K562 (cell line): ENCODE measurements at regions not wholly inside any gene's neighbourhood (a gene's known extent, or its start where the extent isn't known, plus 50 kb on each side); places are given as distances from the start of the nearest gene placed in this dataset.

Experiments used
- ATAC-seq: fragments of 200-7000 bp; cut with Tn5 transposase; 3 replicates; pipeline ENCODE4 v1.9.1; 2020; ENCODE audit warnings: moderate library complexity
- BruUV-seq: library from RNA; stranded (reverse); fragments of 400-500 nt; replicated peaks from 2 replicates; lab custom pipeline; 2021; lab: Mats Ljungman, UMichigan
- CTCF ChIA-PET: fragments of 300-600 bp; formaldehyde crosslinking; extraction: SDS; loops from one replicate; lab custom pipeline; 2021; ENCODE audit warnings: low intra/inter-chr PET ratio; lab: Yijun Ruan, JAX
- POLR2A ChIA-PET: fragments of 300-600, 350-650 bp; sonication (Branson Sonifier 250); formaldehyde crosslinking; extraction: SDS; loops from one replicate; lab custom pipeline; 2021; ENCODE audit warnings: antibody characterized with exemption, inconsistent platforms; lab: Yijun Ruan, JAX
- DNase-seq, 4 experiments: peaks; one replicate each; pipeline versions ENCODE4 v3.0.0 to v3.0.0-alpha.2; 2011 to 2018; ENCODE audit warnings: low spot score in 3 of 4, mixed read lengths in 3 of 4; ENCODE audit errors: extremely low read depth in 1 of 4
- FAIRE-seq: peaks from 2 replicates; lab custom pipeline; 2011; peaks lifted over from hg19 to GRCh38; lab: Jason Lieb, UNC
- H2AFZ ChIP-seq: 2 replicates; pipeline ENCODE4 v1.6.0; 2011; ENCODE audit warnings: low read depth, low read length, control low read depth, inconsistent platforms
- H3K27ac ChIP-seq: fragments of 200-600 bp; 3 replicates; pipeline ENCODE4 v1.8.0; 2011; ENCODE audit warnings: low read depth, mild to moderate bottlenecking, control low read depth, inconsistent platforms, low read length, moderate library complexity, mixed read lengths; ENCODE audit errors: extremely low read depth
- H3K27me3 ChIP-seq, 2 experiments: fragments of 300-600 bp in 1 of 2; 2 replicates in 1 of 2; 3 replicates in 1 of 2; pipeline versions ENCODE4 v1.6.0 to v1.8.0; 2011; ENCODE audit warnings: inconsistent platforms in 2 of 2, low read length in 2 of 2, mild to moderate bottlenecking in 1 of 2, mixed read lengths in 1 of 2, moderate library complexity in 1 of 2; ENCODE audit not compliant: control insufficient read depth in 2 of 2, insufficient read depth in 2 of 2
- H3K36me3 ChIP-seq: fragments of 300-600 bp; 3 replicates; pipeline ENCODE4 v1.8.0; 2011; ENCODE audit warnings: mild to moderate bottlenecking, low read length, inconsistent platforms; ENCODE audit not compliant: control insufficient read depth, insufficient read depth
- H3K4me1 ChIP-seq, 2 experiments: fragments of 200-600 bp in 1 of 2; replicated peaks in 1 of 2; 2 replicates in 1 of 2; 3 replicates in 1 of 2; pipeline versions ENCODE4 v1.5.1 to v1.8.0; 2011; ENCODE audit warnings: inconsistent platforms in 2 of 2, low read length in 2 of 2, mild to moderate bottlenecking in 1 of 2, mixed read lengths in 1 of 2, moderate library complexity in 1 of 2; ENCODE audit not compliant: control insufficient read depth in 2 of 2, insufficient read depth in 2 of 2
- H3K4me2 ChIP-seq: 2 replicates; pipeline ENCODE4 v1.6.1; 2011; ENCODE audit warnings: low read length, control low read depth, inconsistent platforms, mixed read lengths; ENCODE audit not compliant: insufficient read depth
- H3K4me3 ChIP-seq: fragments of 200-600 bp; sonication (generic), shearing (Covaris generic); 2 replicates; pipeline ENCODE4 v1.5.1; 2016; ENCODE audit warnings: control low read depth, inconsistent platforms
- H3K79me2 ChIP-seq: fragments of 200-600 bp; 3 replicates; pipeline ENCODE4 v1.8.0; 2011; ENCODE audit warnings: low read length, inconsistent platforms; ENCODE audit not compliant: control insufficient read depth, insufficient read depth
- H3K9ac ChIP-seq, 2 experiments: 2 replicates each; pipeline versions ENCODE4 v1.6.0 to v1.6.1; 2011; ENCODE audit warnings: low read depth in 2 of 2, low read length in 2 of 2, control low read depth in 1 of 2, inconsistent platforms in 1 of 2, mild to moderate bottlenecking in 1 of 2, mixed read lengths in 1 of 2; ENCODE audit not compliant: insufficient read depth in 1 of 2
- H3K9me1 ChIP-seq: one replicate; pipeline ENCODE4 v1.6.0; 2011; ENCODE audit warnings: inconsistent platforms, mild to moderate bottlenecking, low read length, moderate library complexity; ENCODE audit not compliant: control insufficient read depth, insufficient read depth
- H3K9me3 ChIP-seq: replicated peaks from 2 replicates; pipeline ENCODE4 v1.5.1; 2011; ENCODE audit warnings: low read depth, low read length, inconsistent platforms; ENCODE audit not compliant: control insufficient read depth, insufficient read depth
- H4K20me1 ChIP-seq: replicated peaks from 2 replicates; pipeline ENCODE4 v1.6.1; 2011; ENCODE audit warnings: low read length, inconsistent platforms, mixed read lengths; ENCODE audit not compliant: control insufficient read depth, insufficient read depth
- HLTF ChIP-seq: fragments of 450-650 bp; IDR thresholded peaks from 2 replicates; pipeline ENCODE4 v1.6.1; 2016
- HNRNPK ChIP-seq: fragments of 200-400 bp; formaldehyde crosslinking; IDR thresholded peaks from one replicate; pipeline ENCODE4 v1.6.1; 2018; ENCODE audit warnings: mild to moderate bottlenecking, low read depth, low read length; ENCODE audit not compliant: poor library complexity, severe bottlenecking
- KLF13 ChIP-seq: fragments of 450-650 bp; IDR thresholded peaks from 2 replicates; pipeline ENCODE4 v1.6.1; 2016; ENCODE audit warnings: missing genetic modification characterization, low read depth, mild to moderate bottlenecking, missing compliant biosample characterization, moderate library complexity, borderline replicate concordance
- U2AF2 ChIP-seq: fragments of 200-400 bp; formaldehyde crosslinking; optimal IDR thresholded peaks from 2 replicates; pipeline ENCODE3; 2017; ENCODE audit warnings: low read depth, mild to moderate bottlenecking, low read length
- ZEB2 ChIP-seq: fragments of 450-650 bp; IDR thresholded peaks from 2 replicates; pipeline ENCODE4 v1.6.1; 2016
- ZNF12 ChIP-seq: sonication (generic); formaldehyde crosslinking; IDR thresholded peaks from 2 replicates; pipeline ENCODE4 v1.4.0; 2020; ENCODE audit warnings: mild to moderate bottlenecking, missing genetic modification reagents
- ZNF408 ChIP-seq: fragments of 250-450 bp; sonication (Bioruptor Pico); IDR thresholded peaks from 2 replicates; pipeline ENCODE4 v1.4.0; 2020; ENCODE audit warnings: low read depth, mild to moderate bottlenecking, moderate library complexity
- ZNF79 ChIP-seq: fragments of 250-450 bp; sonication (Bioruptor Pico); IDR thresholded peaks from 2 replicates; pipeline ENCODE4 v1.4.0; 2020; ENCODE audit warnings: low read depth, mild to moderate bottlenecking, moderate library complexity
- WGBS: fragments of 100-300 bp; shearing (Covaris generic); methylation state at CpG from one replicate; pipeline ENCODE4 v1.1.6; 2016; ENCODE audit warnings: low coverage, mixed read lengths; ENCODE audit not compliant: insufficient coverage; ENCODE audit errors: missing lambda C conversion rate; 5-methylcytosine and 5-hydroxymethylcytosine counted together
- in situ Hi-C: fragments of 300-500 bp; cut with MboI; formaldehyde crosslinking; loops from 4 replicates; pipeline ENCODE4 v1.15.0; 2018; ENCODE audit warnings: inconsistent platforms, mixed read lengths
- intact Hi-C: fragments of 100-400 bp; cut with micrococcal nuclease; formaldehyde crosslinking; loops from 2 replicates; pipeline ENCODE4 v1.14.2; 2022

DNA sequence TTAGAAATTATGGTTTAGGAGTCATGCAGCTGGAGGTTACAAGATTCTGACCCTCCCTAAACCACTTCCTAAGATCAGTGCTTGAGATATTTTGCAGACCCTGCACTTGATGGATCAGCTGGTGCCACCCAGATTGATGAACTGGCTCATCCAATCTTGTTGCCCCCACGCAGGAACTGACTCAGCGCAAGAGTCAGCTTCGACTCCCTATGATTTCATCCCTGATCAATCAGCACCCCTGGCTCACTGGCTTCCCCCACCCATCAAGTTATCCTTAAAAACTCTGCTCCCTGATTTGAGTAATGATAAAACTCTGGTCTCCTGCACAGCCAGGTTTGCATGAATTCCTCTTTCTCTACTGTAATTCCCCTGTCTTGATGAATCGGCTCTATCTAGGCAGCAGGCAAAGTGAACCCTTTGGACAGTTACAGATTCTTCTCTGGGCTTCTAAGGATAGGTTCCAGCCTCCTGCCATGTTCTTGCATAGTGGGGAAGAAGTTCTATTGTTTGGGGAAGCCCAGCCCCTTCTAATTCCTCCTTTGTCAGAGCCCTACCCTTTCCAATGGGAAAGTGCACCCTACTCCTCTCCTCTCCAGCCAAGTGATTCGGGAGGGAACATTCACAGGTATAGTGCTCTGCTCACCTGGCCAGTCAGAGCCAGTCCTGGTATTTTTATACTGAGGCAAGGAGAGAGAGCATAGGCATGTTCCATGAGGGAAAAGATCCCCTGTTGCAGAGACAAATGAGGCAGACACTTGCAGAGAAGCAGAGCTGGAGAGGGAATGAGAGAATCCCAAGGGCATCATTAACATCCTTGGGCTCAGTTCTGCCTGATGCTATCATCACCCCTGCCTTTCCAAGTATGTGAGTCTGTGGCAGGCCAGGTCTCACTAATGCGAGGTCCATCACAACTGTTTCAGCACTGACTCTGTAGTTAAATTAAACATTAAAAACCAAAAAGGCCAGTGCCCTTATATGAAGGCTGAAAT, 224.4 kb upstream of the GALNT17 start (continued):
- TF ChIP-seq ZNF12 (no peak), ZNF408 (no peak)

DNA sequence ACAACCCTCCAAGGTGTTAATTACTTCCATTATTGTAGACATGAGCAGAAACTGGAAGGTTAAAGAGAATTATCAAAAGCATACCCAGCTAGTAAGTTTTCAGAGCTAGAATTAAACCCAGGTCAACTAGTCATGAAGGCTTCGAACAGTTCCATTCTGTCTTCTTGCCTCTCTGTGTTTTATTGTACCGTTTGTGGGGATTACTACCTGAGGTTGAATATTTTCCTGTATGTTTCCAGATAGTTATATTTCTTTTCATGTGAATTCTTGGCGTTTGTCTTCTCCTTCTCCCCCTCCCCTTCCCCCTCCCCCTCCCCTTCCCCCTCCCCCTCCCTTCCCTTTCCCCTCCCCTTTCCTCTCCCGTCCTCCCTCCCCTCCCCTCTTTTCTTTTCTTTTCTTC, 218.0 kb upstream of the GALNT17 start:
- intact Hi-C loops = no loop called here
- ATAC-seq = no peak

More for the DNA sequence above, 218.0 kb upstream of the GALNT17 start:
- no peaks in the 10 kb centered on the region for H3K79me2 ChIP-seq
- ChIA-PET POLR2A (no interaction called here), CTCF (no interaction called here)
- H3K27me3 ChIP-seq = no peaks in the 10 kb centered on the region
- no peak overlapping the region for H3K9ac ChIP-seq
- H2AFZ ChIP-seq = no peak overlapping the region
- DNase-seq (no peak), FAIRE-seq (no peak)
- TF ChIP-seq HNRNPK = peak; percentile 56
- no peak for TF ChIP-seq ZNF79 (CRISPR knock-in tag)
- no peak for TF ChIP-seq KLF13 (tag)
- TF ChIP-seq U2AF2 = no peak
- TF ChIP-seq ZEB2 = no peak
- TF ChIP-seq HLTF = no peak
- H4K20me1 ChIP-seq = no peaks in the 10 kb centered on the region
- H3K4me2 ChIP-seq = no peak overlapping the region
- H3K9me1 ChIP-seq = no peaks in the 10 kb centered on the region
- H3K4me3 ChIP-seq = no peak overlapping the region
- no peaks in the 10 kb centered on the region for H3K9me3 ChIP-seq
- no peaks in the 10 kb centered on the region for H3K4me1 ChIP-seq
- H3K36me3 ChIP-seq = no peaks in the 10 kb centered on the region
- no peak overlapping the region for H3K27ac ChIP-seq
- BruUV-seq = no TSS peak
- in situ Hi-C loops = no loop called here
- 17% methylated on average over 3 of the region's 4 CpGs for WGBS
